ENCODE measurements at regions not wholly inside any gene's neighbourhood (a gene's known extent, or its start where the extent isn't known, plus 50 kb on each side); places are given as distances from the start of the nearest gene placed in this dataset.

GRCh38 chr12:131251336-131252101 is 297.8 kb downstream of the ADGRD1 start:
- TF ChIP-seq PKNOX1 (IDR thresholded peaks at IDR 0.05) (no peak), ZNF384 (IDR thresholded peaks at IDR 0.05) (no peak), NFRKB (IDR thresholded peaks at IDR 0.05) (no peak), FOXA1 (IDR thresholded peaks at IDR 0.05) (no peak)
